HG03469 (cell line): ENCODE measurements at regions not wholly inside any gene's neighbourhood (a gene's known extent, or its start where the extent isn't known, plus 50 kb on each side); places are given as distances from the start of the nearest gene placed in this dataset.
"Not testable (repeated sequence)": the region's sequence is repeated elsewhere in the genome, so short reads cannot be mapped to it uniquely, and the experiment has no call there.

ENCODE experiments used
- ATAC-seq: cut with Tn5 transposase; IDR thresholded peaks from one replicate; pipeline ENCODE4 v1.9.1; 2021; ENCODE audit warnings: mild to moderate bottlenecking, moderate library complexity, moderate number of reproducible peaks; ENCODE audit not compliant: unreplicated experiment

GRCh38 chr2:17202628-17203027 lies 315.6 kb downstream of the RAD51AP2 start:
- peak; percentile 97 for ATAC-seq

- no peak for ATAC-seq
Measured at GRCh38 chr2:17199741-17200140, 318.5 kb downstream of the RAD51AP2 start.

GRCh38 chr2:17196380-17196779 lies 321.9 kb downstream of the RAD51AP2 start:
- ATAC-seq, result no peak

GRCh38 chr2:17195016-17195415 lies 323.2 kb downstream of the RAD51AP2 start:
- ATAC-seq, result no peak

- ATAC-seq, result no peak
Measured at GRCh38 chr2:17194083-17194482, 324.2 kb downstream of the RAD51AP2 start.

GRCh38 chr2:17193433-17193890 lies 324.8 kb downstream of the RAD51AP2 start:
- not testable (repeated sequence) for ATAC-seq

- ATAC-seq, result no peak
Measured at GRCh38 chr2:17191223-17191622, 327.0 kb downstream of the RAD51AP2 start.

- no peak for ATAC-seq
Measured at GRCh38 chr2:17190527-17190926, 327.7 kb downstream of the RAD51AP2 start.

GRCh38 chr2:17188721-17189120 lies 329.5 kb downstream of the RAD51AP2 start:
- no peak for ATAC-seq

GRCh38 chr2:17184512-17184911 lies 333.7 kb downstream of the RAD51AP2 start:
- ATAC-seq, result no peak

GRCh38 chr2:17182399-17182798 lies 335.8 kb downstream of the RAD51AP2 start:
- ATAC-seq, result no peak

- no peak for ATAC-seq
Measured at GRCh38 chr2:17181051-17181752, 337.0 kb downstream of the RAD51AP2 start.

- no peak for ATAC-seq
Measured at GRCh38 chr2:17179145-17179808, 339.0 kb downstream of the RAD51AP2 start.

- ATAC-seq, result no peak
Measured at GRCh38 chr2:17177088-17177487, 341.2 kb downstream of the RAD51AP2 start.

GRCh38 chr2:17171446-17172049 lies 346.7 kb downstream of the RAD51AP2 start:
- peak; percentile 81 for ATAC-seq

GRCh38 chr2:17166506-17166905 lies 351.7 kb downstream of the RAD51AP2 start:
- ATAC-seq, result no peak

- ATAC-seq, result no peak
Measured at GRCh38 chr2:17164550-17164949, 353.7 kb downstream of the RAD51AP2 start.

GRCh38 chr2:17163638-17164037 lies 354.6 kb downstream of the RAD51AP2 start:
- no peak for ATAC-seq

- no peak for ATAC-seq
Measured at GRCh38 chr2:17162713-17163112, 355.5 kb downstream of the RAD51AP2 start.

GRCh38 chr2:17160594-17160993 lies 357.6 kb downstream of the RAD51AP2 start:
- no peak for ATAC-seq

GRCh38 chr2:17156086-17156485 lies 362.2 kb downstream of the RAD51AP2 start:
- no peak for ATAC-seq

GRCh38 chr2:17149945-17150344 lies 368.3 kb downstream of the RAD51AP2 start:
- no peak for ATAC-seq
